ENCODE measurements at regions not wholly inside any gene's neighbourhood (a gene's known extent, or its start where the extent isn't known, plus 50 kb on each side); places are given as distances from the start of the nearest gene placed in this dataset.

DNA sequence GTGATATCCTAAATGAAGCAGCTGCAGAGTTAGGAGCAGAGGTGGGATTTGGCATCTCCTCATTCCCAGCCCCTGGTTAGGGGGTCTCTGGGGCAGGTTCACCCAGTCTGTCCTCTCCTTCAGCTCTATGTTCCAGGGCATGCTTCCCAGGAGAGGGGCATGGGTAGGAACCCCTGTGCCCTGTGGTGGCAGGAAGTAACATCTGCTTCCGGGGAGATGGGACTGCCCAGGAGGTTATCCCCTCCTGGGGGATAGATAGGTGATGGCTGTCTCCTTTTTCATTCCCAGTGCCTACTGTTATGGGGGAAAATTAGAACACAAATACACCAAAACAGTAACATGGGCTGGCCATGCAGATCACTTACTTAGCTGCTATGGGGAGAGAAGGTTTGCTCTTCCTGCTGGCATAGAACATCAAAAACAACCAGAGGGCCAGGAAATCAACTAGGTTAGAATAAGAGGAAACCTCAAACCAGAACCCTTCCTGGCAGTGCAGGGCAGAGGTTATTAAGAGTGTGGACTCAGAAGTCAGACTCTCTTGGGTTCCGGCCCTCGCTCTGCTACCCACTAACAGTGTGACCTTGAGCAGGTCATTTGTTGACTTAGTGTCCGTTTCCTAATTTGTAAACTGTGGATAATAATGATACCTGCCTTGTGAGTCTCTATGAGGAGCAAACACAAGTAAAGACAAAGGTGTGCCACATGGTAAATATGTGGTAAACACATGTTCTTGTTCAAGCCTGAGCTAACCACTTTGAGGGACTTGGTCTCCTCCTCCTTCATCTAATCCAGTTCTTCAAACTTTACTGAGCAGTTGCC lies 157.8 kb upstream of the JUN start:
- TF ChIP-seq, protein P1, sequence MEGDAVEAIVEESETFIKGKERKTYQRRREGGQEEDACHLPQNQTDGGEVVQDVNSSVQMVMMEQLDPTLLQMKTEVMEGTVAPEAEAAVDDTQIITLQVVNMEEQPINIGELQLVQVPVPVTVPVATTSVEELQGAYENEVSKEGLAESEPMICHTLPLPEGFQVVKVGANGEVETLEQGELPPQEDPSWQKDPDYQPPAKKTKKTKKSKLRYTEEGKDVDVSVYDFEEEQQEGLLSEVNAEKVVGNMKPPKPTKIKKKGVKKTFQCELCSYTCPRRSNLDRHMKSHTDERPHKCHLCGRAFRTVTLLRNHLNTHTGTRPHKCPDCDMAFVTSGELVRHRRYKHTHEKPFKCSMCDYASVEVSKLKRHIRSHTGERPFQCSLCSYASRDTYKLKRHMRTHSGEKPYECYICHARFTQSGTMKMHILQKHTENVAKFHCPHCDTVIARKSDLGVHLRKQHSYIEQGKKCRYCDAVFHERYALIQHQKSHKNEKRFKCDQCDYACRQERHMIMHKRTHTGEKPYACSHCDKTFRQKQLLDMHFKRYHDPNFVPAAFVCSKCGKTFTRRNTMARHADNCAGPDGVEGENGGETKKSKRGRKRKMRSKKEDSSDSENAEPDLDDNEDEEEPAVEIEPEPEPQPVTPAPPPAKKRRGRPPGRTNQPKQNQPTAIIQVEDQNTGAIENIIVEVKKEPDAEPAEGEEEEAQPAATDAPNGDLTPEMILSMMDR (conservative IDR thresholded peaks at IDR 0.05; ENCODE audit: low read length): no peak
- H3K4me3 ChIP-seq (ENCODE audit: low read length): no peak overlapping the region
- no peak for DNase-seq (ENCODE audit: low read depth)

- TF ChIP-seq, protein P1 (conservative IDR thresholded peaks at IDR 0.05; ENCODE audit: low read length): no peak
- no peak overlapping the region for H3K4me3 ChIP-seq (ENCODE audit: low read length)
- DNase-seq (ENCODE audit: low read depth): no peak
Observed at GRCh38 chr1:58942759-58943191, 158.9 kb upstream of the JUN start.

- no peak for DNase-seq (ENCODE audit: low read depth)
Observed at GRCh38 chr1:58943776-58944175, 159.9 kb upstream of the JUN start.

GRCh38 chr1:58944439-58944838 lies 160.6 kb upstream of the JUN start:
- TF ChIP-seq, protein P1 (conservative IDR thresholded peaks at IDR 0.05; ENCODE audit: low read length): no peak
- DNase-seq (ENCODE audit: low read depth): no peak
- H3K4me3 ChIP-seq (ENCODE audit: low read length): no peak overlapping the region

More at GRCh38 chr1:58943776-58944175, 159.9 kb upstream of the JUN start:
- TF ChIP-seq, protein P1 (conservative IDR thresholded peaks at IDR 0.05; ENCODE audit: low read length): no peak
- H3K4me3 ChIP-seq (ENCODE audit: low read length): no peak overlapping the region

- no peak overlapping the region for H3K4me3 ChIP-seq (ENCODE audit: low read length)
- no peak for DNase-seq (ENCODE audit: low read depth)
- TF ChIP-seq, protein P1 (conservative IDR thresholded peaks at IDR 0.05; ENCODE audit: low read length): no peak
Observed at GRCh38 chr1:58946390-58946789, 162.5 kb upstream of the JUN start.

- H3K4me3 ChIP-seq (ENCODE audit: low read length): no peak overlapping the region
- DNase-seq (ENCODE audit: low read depth): no peak
- TF ChIP-seq, protein P1 (conservative IDR thresholded peaks at IDR 0.05; ENCODE audit: low read length): no peak
Observed at GRCh38 chr1:58948671-58949070, 164.8 kb upstream of the JUN start.

GRCh38 chr1:58949551-58950220 lies 165.8 kb upstream of the JUN start:
- no peak overlapping the region for H3K4me3 ChIP-seq (ENCODE audit: low read length)
- DNase-seq (ENCODE audit: low read depth): no peak
- TF ChIP-seq, protein P1 (conservative IDR thresholded peaks at IDR 0.05; ENCODE audit: low read length): no peak

All from AG10803 (cell line).